GM23338 (cell line): ENCODE measurements at regions not wholly inside any gene's neighbourhood (a gene's known extent, or its start where the extent isn't known, plus 50 kb on each side); places are given as distances from the start of the nearest gene placed in this dataset.

ENCODE experiments used
- ATAC-seq: fragments of 200-7000 bp; cut with Tn5 transposase; 3 replicates; pipeline ENCODE4 v1.9.1; 2020
- DNase-seq: peaks from one replicate; pipeline ENCODE4 v3.0.0-alpha.2; 2015; ENCODE audit warnings: low spot score
- H2AFZ ChIP-seq: fragments of 200-600 bp; sonication (generic); 2 replicates; pipeline ENCODE4 v1.8.0; 2016; ENCODE audit warnings: antibody characterized with exemption, mild to moderate bottlenecking, moderate library complexity
- H3F3A ChIP-seq: fragments of 200-600 bp; sonication (generic); replicated peaks from 2 replicates; pipeline ENCODE4 v1.8.0; 2017; ENCODE audit warnings: antibody characterized with exemption, mixed run types, low read depth
- H3K27ac ChIP-seq: fragments of 200-600 bp; sonication (generic); 2 replicates; pipeline ENCODE4 v1.6.1; 2016; ENCODE audit warnings: low read depth
- H3K27me3 ChIP-seq: fragments of 200-600 bp; sonication (generic); 2 replicates; pipeline ENCODE4 v1.8.0; 2016; ENCODE audit warnings: mild to moderate bottlenecking, mixed run types, moderate library complexity; ENCODE audit not compliant: insufficient read depth
- H3K36me3 ChIP-seq: fragments of 200-600 bp; sonication (generic); 2 replicates; pipeline ENCODE4 v1.8.0; 2016; ENCODE audit warnings: mild to moderate bottlenecking; ENCODE audit not compliant: insufficient read depth
- H3K4me1 ChIP-seq: fragments of 200-600 bp; sonication (generic); 2 replicates; pipeline ENCODE4 v1.8.0; 2016; ENCODE audit warnings: mild to moderate bottlenecking, moderate library complexity; ENCODE audit not compliant: insufficient read depth
- H3K4me2 ChIP-seq: fragments of 200-600 bp; sonication (generic); 2 replicates; pipeline ENCODE4 v1.7.1; 2017; ENCODE audit warnings: mixed run types
- H3K4me3 ChIP-seq: fragments of 200-600 bp; sonication (generic); 2 replicates; pipeline ENCODE4 v1.6.1; 2016; ENCODE audit warnings: mixed run types
- H3K79me2 ChIP-seq: fragments of 200-600 bp; sonication (generic); replicated peaks from 2 replicates; pipeline ENCODE4 v1.8.0; 2017; ENCODE audit warnings: mild to moderate bottlenecking; ENCODE audit not compliant: insufficient read depth
- H3K9me2 ChIP-seq: fragments of 200-600 bp; sonication (generic); 2 replicates; pipeline ENCODE4 v1.8.0; 2017; ENCODE audit not compliant: insufficient read depth
- H4K20me1 ChIP-seq: fragments of 200-600 bp; sonication (generic); replicated peaks from 2 replicates; pipeline ENCODE4 v1.8.0; 2017; ENCODE audit warnings: mild to moderate bottlenecking; ENCODE audit not compliant: insufficient read depth
- H3K27ac Mint-ChIP-seq: 2 replicates; pipeline ENCODE4 v1.8.0; 2020; ENCODE audit warnings: inconsistent platforms, mild to moderate bottlenecking, moderate library complexity, mixed read lengths
- H3K27me3 Mint-ChIP-seq: 3 replicates; pipeline ENCODE4 v1.8.0; 2022; ENCODE audit warnings: low read depth, mild to moderate bottlenecking, moderate library complexity, mixed read lengths, inconsistent platforms; ENCODE audit not compliant: insufficient read depth, poor library complexity
- H3K36me3 Mint-ChIP-seq: 3 replicates; pipeline ENCODE4 v1.8.0; 2021; ENCODE audit warnings: low read depth, mild to moderate bottlenecking, inconsistent platforms, moderate library complexity, mixed read lengths
- H3K4me1 Mint-ChIP-seq: 3 replicates; pipeline ENCODE4 v1.8.0; 2020; ENCODE audit warnings: mild to moderate bottlenecking, inconsistent platforms, mixed read lengths
- H3K4me3 Mint-ChIP-seq: 3 replicates; pipeline ENCODE4 v1.8.0; 2021; ENCODE audit warnings: moderate library complexity, mild to moderate bottlenecking, inconsistent platforms, mixed read lengths
- H3K9me3 Mint-ChIP-seq: 3 replicates; pipeline ENCODE4 v1.8.0; 2020; ENCODE audit warnings: moderate library complexity, mild to moderate bottlenecking, inconsistent platforms, mixed read lengths
- CREB1 ChIP-seq: fragments of 250-450 bp; sonication (Bioruptor Pico); IDR thresholded peaks from 2 replicates; pipeline ENCODE4 v1.5.0; 2020; ENCODE audit warnings: low read depth, mild to moderate bottlenecking, moderate library complexity
- EZH2 ChIP-seq: fragments of 200-600 bp; sonication (generic); IDR thresholded peaks from one replicate; pipeline ENCODE4 v1.8.0; 2017; ENCODE audit warnings: antibody characterized with exemption, mild to moderate bottlenecking, low read depth; ENCODE audit not compliant: unreplicated experiment
- EZH2phosphoT487 ChIP-seq: fragments of 200-600 bp; sonication (generic); IDR thresholded peaks from one replicate; pipeline ENCODE4 v1.8.1; 2018; ENCODE audit warnings: antibody characterized with exemption; ENCODE audit not compliant: unreplicated experiment
- JUNB ChIP-seq: IDR thresholded peaks from one replicate; pipeline ENCODE4 v1.6.1; 2016; ENCODE audit warnings: antibody characterized with exemption; ENCODE audit not compliant: unreplicated experiment
- NANOG ChIP-seq: IDR thresholded peaks from 2 replicates; pipeline ENCODE4 v1.6.1; 2016; ENCODE audit warnings: antibody characterized with exemption, borderline replicate concordance
- POLR2AphosphoS5 ChIP-seq: IDR thresholded peaks from 2 replicates; pipeline ENCODE4 v1.6.1; 2016; ENCODE audit warnings: antibody characterized with exemption, low read depth
- STAT1 ChIP-seq: IDR thresholded peaks from one replicate; pipeline ENCODE4 v1.6.1; 2016; ENCODE audit warnings: antibody characterized with exemption; ENCODE audit not compliant: unreplicated experiment
- ZNF114 ChIP-seq: fragments of 250-450 bp; sonication (Bioruptor Pico); IDR thresholded peaks from 2 replicates; pipeline ENCODE4 v1.5.0; 2020; ENCODE audit warnings: mild to moderate bottlenecking, moderate library complexity
- ZNF331 ChIP-seq: fragments of 250-450 bp; sonication (Bioruptor Pico); IDR thresholded peaks from 2 replicates; pipeline ENCODE4 v1.5.0; 2020; ENCODE audit warnings: low read depth, mild to moderate bottlenecking, moderate library complexity
- TF ChIP-seq, protein P1 (sequence below): IDR thresholded peaks from one replicate; pipeline ENCODE4 v1.6.1; 2018; ENCODE audit warnings: antibody characterized with exemption; ENCODE audit not compliant: unreplicated experiment
- TF ChIP-seq, protein P2 (sequence below): fragments of 250-450 bp; sonication (Bioruptor Pico); IDR thresholded peaks from 2 replicates; pipeline ENCODE4 v1.5.0; 2020; ENCODE audit warnings: mild to moderate bottlenecking, moderate library complexity
- TF ChIP-seq, protein P3 (sequence below), 2 experiments: fragments of 200-600 bp in 1 of 2; sonication (generic) in 1 of 2; conservative IDR thresholded peaks; 2 replicates each; pipeline versions ENCODE4 v1.5.1 to v1.6.1; 2016 to 2017; ENCODE audit warnings: antibody characterized with exemption in 2 of 2, low read depth in 2 of 2, mild to moderate bottlenecking in 2 of 2, moderate library complexity in 1 of 2
- TF ChIP-seq, protein P4 (sequence below): IDR thresholded peaks from 2 replicates; pipeline ENCODE4 v1.6.1; 2016; ENCODE audit warnings: antibody characterized with exemption

DNA sequence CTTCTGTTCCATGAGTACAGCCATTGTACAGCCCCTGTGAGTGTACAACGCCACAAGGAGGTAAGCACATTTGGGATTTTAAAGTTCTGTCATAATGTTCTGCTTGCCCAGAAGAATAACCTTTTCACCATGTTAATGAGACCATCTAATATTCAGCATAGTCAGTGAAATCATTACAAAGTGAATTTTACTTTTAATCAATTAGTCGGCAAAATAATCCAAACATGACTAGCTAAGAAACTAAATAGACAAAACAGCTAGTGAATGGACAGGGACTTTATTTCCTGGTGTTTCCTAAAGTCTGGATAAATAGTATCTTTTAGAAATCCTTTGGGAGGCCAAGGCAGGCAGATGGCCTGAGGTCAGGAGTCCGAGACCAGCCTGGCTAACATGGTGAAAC is 69.0 kb upstream of the NRSN1 start:
- Histone ChIP-seq H3K79me2 (no peaks in the 10 kb centered on the region), H3K36me3 (no peaks in the 10 kb centered on the region), H3K4me3 (no peak overlapping the region), H3K4me1 (no peaks in the 10 kb centered on the region), H3K27ac (no peak overlapping the region), H3K4me2 (no peak overlapping the region), H4K20me1 (no peaks in the 10 kb centered on the region), H3K27me3 (no peaks in the 10 kb centered on the region), H3K9me2 (no peaks in the 10 kb centered on the region), H3F3A (no peaks in the 10 kb centered on the region), H2AFZ (no peak overlapping the region)
- H3K9me3 Mint-ChIP-seq, result no peaks in the 10 kb centered on the region
- no peaks in the 10 kb centered on the region for H3K4me1 Mint-ChIP-seq
- TF ChIP-seq EZH2phosphoT487 (no peak), STAT1 (no peak), EZH2 (no peak), ZNF331 (CRISPR knock-in tag) (no peak), ZNF114 (CRISPR knock-in tag) (no peak), CREB1 (no peak), NANOG (no peak), POLR2AphosphoS5 (no peak), JUNB (no peak)
- TF ChIP-seq, protein P1, sequence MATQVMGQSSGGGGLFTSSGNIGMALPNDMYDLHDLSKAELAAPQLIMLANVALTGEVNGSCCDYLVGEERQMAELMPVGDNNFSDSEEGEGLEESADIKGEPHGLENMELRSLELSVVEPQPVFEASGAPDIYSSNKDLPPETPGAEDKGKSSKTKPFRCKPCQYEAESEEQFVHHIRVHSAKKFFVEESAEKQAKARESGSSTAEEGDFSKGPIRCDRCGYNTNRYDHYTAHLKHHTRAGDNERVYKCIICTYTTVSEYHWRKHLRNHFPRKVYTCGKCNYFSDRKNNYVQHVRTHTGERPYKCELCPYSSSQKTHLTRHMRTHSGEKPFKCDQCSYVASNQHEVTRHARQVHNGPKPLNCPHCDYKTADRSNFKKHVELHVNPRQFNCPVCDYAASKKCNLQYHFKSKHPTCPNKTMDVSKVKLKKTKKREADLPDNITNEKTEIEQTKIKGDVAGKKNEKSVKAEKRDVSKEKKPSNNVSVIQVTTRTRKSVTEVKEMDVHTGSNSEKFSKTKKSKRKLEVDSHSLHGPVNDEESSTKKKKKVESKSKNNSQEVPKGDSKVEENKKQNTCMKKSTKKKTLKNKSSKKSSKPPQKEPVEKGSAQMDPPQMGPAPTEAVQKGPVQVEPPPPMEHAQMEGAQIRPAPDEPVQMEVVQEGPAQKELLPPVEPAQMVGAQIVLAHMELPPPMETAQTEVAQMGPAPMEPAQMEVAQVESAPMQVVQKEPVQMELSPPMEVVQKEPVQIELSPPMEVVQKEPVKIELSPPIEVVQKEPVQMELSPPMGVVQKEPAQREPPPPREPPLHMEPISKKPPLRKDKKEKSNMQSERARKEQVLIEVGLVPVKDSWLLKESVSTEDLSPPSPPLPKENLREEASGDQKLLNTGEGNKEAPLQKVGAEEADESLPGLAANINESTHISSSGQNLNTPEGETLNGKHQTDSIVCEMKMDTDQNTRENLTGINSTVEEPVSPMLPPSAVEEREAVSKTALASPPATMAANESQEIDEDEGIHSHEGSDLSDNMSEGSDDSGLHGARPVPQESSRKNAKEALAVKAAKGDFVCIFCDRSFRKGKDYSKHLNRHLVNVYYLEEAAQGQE, result no peak
- TF ChIP-seq, protein P2, sequence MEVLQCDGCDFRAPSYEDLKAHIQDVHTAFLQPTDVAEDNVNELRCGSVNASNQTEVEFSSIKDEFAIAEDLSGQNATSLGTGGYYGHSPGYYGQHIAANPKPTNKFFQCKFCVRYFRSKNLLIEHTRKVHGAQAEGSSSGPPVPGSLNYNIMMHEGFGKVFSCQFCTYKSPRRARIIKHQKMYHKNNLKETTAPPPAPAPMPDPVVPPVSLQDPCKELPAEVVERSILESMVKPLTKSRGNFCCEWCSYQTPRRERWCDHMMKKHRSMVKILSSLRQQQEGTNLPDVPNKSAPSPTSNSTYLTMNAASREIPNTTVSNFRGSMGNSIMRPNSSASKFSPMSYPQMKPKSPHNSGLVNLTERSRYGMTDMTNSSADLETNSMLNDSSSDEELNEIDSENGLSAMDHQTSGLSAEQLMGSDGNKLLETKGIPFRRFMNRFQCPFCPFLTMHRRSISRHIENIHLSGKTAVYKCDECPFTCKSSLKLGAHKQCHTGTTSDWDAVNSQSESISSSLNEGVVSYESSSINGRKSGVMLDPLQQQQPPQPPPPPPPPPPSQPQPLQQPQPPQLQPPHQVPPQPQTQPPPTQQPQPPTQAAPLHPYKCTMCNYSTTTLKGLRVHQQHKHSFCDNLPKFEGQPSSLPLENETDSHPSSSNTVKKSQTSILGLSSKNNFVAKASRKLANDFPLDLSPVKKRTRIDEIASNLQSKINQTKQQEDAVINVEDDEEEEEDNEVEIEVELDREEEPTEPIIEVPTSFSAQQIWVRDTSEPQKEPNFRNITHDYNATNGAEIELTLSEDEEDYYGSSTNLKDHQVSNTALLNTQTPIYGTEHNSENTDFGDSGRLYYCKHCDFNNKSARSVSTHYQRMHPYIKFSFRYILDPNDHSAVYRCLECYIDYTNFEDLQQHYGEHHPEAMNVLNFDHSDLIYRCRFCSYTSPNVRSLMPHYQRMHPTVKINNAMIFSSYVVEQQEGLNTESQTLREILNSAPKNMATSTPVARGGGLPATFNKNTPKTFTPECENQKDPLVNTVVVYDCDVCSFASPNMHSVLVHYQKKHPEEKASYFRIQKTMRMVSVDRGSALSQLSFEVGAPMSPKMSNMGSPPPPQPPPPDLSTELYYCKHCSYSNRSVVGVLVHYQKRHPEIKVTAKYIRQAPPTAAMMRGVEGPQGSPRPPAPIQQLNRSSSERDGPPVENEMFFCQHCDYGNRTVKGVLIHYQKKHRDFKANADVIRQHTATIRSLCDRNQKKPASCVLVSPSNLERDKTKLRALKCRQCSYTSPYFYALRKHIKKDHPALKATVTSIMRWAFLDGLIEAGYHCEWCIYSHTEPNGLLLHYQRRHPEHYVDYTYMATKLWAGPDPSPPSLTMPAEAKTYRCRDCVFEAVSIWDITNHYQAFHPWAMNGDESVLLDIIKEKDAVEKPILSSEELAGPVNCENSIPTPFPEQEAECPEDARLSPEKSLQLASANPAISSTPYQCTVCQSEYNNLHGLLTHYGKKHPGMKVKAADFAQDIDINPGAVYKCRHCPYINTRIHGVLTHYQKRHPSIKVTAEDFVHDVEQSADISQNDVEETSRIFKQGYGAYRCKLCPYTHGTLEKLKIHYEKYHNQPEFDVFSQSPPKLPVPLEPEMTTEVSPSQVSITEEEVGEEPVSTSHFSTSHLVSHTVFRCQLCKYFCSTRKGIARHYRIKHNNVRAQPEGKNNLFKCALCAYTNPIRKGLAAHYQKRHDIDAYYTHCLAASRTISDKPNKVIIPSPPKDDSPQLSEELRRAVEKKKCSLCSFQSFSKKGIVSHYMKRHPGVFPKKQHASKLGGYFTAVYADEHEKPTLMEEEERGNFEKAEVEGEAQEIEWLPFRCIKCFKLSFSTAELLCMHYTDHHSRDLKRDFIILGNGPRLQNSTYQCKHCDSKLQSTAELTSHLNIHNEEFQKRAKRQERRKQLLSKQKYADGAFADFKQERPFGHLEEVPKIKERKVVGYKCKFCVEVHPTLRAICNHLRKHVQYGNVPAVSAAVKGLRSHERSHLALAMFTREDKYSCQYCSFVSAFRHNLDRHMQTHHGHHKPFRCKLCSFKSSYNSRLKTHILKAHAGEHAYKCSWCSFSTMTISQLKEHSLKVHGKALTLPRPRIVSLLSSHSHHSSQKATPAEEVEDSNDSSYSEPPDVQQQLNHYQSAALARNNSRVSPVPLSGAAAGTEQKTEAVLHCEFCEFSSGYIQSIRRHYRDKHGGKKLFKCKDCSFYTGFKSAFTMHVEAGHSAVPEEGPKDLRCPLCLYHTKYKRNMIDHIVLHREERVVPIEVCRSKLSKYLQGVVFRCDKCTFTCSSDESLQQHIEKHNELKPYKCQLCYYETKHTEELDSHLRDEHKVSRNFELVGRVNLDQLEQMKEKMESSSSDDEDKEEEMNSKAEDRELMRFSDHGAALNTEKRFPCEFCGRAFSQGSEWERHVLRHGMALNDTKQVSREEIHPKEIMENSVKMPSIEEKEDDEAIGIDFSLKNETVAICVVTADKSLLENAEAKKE (CRISPR knock-in tag), result no peak
- TF ChIP-seq, protein P3, sequence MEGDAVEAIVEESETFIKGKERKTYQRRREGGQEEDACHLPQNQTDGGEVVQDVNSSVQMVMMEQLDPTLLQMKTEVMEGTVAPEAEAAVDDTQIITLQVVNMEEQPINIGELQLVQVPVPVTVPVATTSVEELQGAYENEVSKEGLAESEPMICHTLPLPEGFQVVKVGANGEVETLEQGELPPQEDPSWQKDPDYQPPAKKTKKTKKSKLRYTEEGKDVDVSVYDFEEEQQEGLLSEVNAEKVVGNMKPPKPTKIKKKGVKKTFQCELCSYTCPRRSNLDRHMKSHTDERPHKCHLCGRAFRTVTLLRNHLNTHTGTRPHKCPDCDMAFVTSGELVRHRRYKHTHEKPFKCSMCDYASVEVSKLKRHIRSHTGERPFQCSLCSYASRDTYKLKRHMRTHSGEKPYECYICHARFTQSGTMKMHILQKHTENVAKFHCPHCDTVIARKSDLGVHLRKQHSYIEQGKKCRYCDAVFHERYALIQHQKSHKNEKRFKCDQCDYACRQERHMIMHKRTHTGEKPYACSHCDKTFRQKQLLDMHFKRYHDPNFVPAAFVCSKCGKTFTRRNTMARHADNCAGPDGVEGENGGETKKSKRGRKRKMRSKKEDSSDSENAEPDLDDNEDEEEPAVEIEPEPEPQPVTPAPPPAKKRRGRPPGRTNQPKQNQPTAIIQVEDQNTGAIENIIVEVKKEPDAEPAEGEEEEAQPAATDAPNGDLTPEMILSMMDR (conservative IDR thresholded peaks at IDR 0.05; ENCODE audit: low read depth in 2 of 2), result no peak
- TF ChIP-seq, protein P4, sequence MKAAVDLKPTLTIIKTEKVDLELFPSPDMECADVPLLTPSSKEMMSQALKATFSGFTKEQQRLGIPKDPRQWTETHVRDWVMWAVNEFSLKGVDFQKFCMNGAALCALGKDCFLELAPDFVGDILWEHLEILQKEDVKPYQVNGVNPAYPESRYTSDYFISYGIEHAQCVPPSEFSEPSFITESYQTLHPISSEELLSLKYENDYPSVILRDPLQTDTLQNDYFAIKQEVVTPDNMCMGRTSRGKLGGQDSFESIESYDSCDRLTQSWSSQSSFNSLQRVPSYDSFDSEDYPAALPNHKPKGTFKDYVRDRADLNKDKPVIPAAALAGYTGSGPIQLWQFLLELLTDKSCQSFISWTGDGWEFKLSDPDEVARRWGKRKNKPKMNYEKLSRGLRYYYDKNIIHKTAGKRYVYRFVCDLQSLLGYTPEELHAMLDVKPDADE, result no peak
- H3K27ac Mint-ChIP-seq, result no peak overlapping the region
- no peak for ATAC-seq
- no peak overlapping the region for H3K4me3 Mint-ChIP-seq
- H3K36me3 Mint-ChIP-seq, result no peaks in the 10 kb centered on the region
- no peaks in the 10 kb centered on the region for H3K27me3 Mint-ChIP-seq
- no peak for DNase-seq
